ENCODE measurements at regions not wholly inside any gene's neighbourhood (a gene's known extent, or its start where the extent isn't known, plus 50 kb on each side); places are given as distances from the start of the nearest gene placed in this dataset.

GRCh38 chr2:129849559-129850160 is 129.8 kb upstream of the RAB6C start:
- no peak for TF ChIP-seq POLR2A (IDR thresholded peaks at IDR 0.05)
- peak; percentile 64 to 76 (median 70) for TF ChIP-seq CTCF (IDR thresholded peaks at IDR 0.05)

Data from gastroesophageal sphincter (tissue), 3 donors.